ENCODE measurements at regions not wholly inside any gene's neighbourhood (a gene's known extent, or its start where the extent isn't known, plus 50 kb on each side); places are given as distances from the start of the nearest gene placed in this dataset.
A peak's percentile ranks its signal among the peaks of the same experiment; 100 is the strongest.

- no peak for TF ChIP-seq CTCF (IDR thresholded peaks at IDR 0.05; ENCODE audit: insufficient read depth, low read depth, low read length)
- H3K4me3 ChIP-seq (ENCODE audit: low read depth, low read length), result peak overlapping the region; percentile 13
These were observed 168.6 kb downstream of the CARTPT start for GRCh38 chr5:71887680-71888079.

GRCh38 chr5:71891406-71891805 is 172.3 kb downstream of the CARTPT start:
- DNase-seq (ENCODE audit: low read depth), result no peak
- no peak overlapping the region for H3K4me3 ChIP-seq (ENCODE audit: low read depth, low read length)
- TF ChIP-seq CTCF (IDR thresholded peaks at IDR 0.05; ENCODE audit: insufficient read depth, low read depth, low read length), result no peak

More at GRCh38 chr5:71887680-71888079, 168.6 kb downstream of the CARTPT start:
- DNase-seq (ENCODE audit: low read depth), result peak; percentile 92

GRCh38 chr5:71891856-71892255 is 172.8 kb downstream of the CARTPT start:
- no peak for DNase-seq (ENCODE audit: low read depth)
- no peak for TF ChIP-seq CTCF (IDR thresholded peaks at IDR 0.05; ENCODE audit: insufficient read depth, low read depth, low read length)

GRCh38 chr5:71892641-71893365 is 173.7 kb downstream of the CARTPT start:
- TF ChIP-seq CTCF (IDR thresholded peaks at IDR 0.05; ENCODE audit: insufficient read depth, low read depth, low read length), result no peak
- DNase-seq (ENCODE audit: low read depth), result no peak

More at GRCh38 chr5:71891856-71892255, 172.8 kb downstream of the CARTPT start:
- H3K4me3 ChIP-seq (ENCODE audit: low read depth, low read length), result no peak overlapping the region

GRCh38 chr5:71893451-71893850 is 174.4 kb downstream of the CARTPT start:
- no peak for TF ChIP-seq CTCF (IDR thresholded peaks at IDR 0.05; ENCODE audit: insufficient read depth, low read depth, low read length)
- H3K4me3 ChIP-seq (ENCODE audit: low read depth, low read length), result no peak overlapping the region
- DNase-seq (ENCODE audit: low read depth), result no peak

More at GRCh38 chr5:71892641-71893365, 173.7 kb downstream of the CARTPT start:
- no peak overlapping the region for H3K4me3 ChIP-seq (ENCODE audit: low read depth, low read length)

GRCh38 chr5:71894091-71894490 is 175.0 kb downstream of the CARTPT start:
- H3K4me3 ChIP-seq (ENCODE audit: low read depth, low read length), result no peak overlapping the region
- TF ChIP-seq CTCF (IDR thresholded peaks at IDR 0.05; ENCODE audit: insufficient read depth, low read depth, low read length), result no peak
- no peak for DNase-seq (ENCODE audit: low read depth)

GRCh38 chr5:71895546-71895945 is 176.5 kb downstream of the CARTPT start:
- TF ChIP-seq CTCF (IDR thresholded peaks at IDR 0.05; ENCODE audit: insufficient read depth, low read depth, low read length), result no peak
- H3K4me3 ChIP-seq (ENCODE audit: low read depth, low read length), result no peak overlapping the region
- no peak for DNase-seq (ENCODE audit: low read depth)
